ENCODE measurements at regions not wholly inside any gene's neighbourhood (a gene's known extent, or its start where the extent isn't known, plus 50 kb on each side); places are given as distances from the start of the nearest gene placed in this dataset.

- Histone ChIP-seq H3K4me1 (no peaks in the 10 kb centered on the region), H3K36me3 (no peaks in the 10 kb centered on the region), H3K4me3 (no peak overlapping the region), H3K9ac (ENCODE audit: low read depth in 2 of 2, low read length in 2 of 2) (no peak overlapping the region), H3K27ac (no peak overlapping the region), H3K27me3 (no peaks in the 10 kb centered on the region), H3K9me3 (no peaks in the 10 kb centered on the region)
- no peak for DNase-seq
- intact Hi-C loops (cut with DNase I), result no loop called here
- TF ChIP-seq, protein P1, sequence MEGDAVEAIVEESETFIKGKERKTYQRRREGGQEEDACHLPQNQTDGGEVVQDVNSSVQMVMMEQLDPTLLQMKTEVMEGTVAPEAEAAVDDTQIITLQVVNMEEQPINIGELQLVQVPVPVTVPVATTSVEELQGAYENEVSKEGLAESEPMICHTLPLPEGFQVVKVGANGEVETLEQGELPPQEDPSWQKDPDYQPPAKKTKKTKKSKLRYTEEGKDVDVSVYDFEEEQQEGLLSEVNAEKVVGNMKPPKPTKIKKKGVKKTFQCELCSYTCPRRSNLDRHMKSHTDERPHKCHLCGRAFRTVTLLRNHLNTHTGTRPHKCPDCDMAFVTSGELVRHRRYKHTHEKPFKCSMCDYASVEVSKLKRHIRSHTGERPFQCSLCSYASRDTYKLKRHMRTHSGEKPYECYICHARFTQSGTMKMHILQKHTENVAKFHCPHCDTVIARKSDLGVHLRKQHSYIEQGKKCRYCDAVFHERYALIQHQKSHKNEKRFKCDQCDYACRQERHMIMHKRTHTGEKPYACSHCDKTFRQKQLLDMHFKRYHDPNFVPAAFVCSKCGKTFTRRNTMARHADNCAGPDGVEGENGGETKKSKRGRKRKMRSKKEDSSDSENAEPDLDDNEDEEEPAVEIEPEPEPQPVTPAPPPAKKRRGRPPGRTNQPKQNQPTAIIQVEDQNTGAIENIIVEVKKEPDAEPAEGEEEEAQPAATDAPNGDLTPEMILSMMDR (IDR thresholded peaks at IDR 0.05), result no peak
Measured at GRCh38 chr10:124217031-124217430, 123.6 kb upstream of the CHST15 start.

DNA sequence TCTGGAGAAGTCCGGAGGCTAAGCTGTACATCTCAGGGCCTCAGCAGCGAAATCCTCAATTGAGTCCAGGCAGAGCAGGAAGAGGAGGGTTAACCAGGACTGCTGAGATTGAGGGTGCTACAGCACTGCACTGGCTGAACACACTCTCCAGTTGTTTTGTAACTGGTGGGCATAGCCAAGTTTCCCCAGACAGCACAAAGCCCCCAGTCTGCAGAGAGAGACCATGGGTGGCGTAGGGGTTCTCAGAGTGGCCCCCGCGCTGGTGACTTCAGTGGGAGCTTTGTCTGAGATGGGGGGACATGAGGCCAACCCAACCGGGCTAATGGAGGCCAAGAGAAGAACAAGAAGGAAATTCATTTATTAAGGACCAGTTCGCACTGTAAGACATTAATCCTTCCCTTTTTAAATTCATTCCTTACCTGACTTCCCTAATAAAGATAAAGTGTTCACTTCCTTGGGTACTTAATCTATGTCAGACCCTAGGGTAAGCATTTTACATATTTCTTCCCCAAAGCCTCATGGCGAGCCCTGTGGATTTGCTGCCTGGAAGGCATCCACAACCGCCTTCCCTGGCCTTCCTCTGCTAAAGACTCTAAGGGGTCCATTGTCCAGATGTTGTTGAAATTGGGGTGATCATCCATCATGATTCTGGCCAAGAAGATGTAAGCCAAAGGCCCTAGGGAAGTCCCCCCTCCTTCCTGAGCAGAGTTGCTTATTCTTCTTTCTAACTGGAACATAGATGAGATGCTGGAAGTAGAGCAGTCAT lies 121.4 kb upstream of the CHST15 start:
- no peak overlapping the region for H3K4me3 ChIP-seq
- no peaks in the 10 kb centered on the region for H3K36me3 ChIP-seq
- no peak for DNase-seq
- H3K9ac ChIP-seq (ENCODE audit: low read depth in 2 of 2, low read length in 2 of 2), result no peak overlapping the region
- H3K27me3 ChIP-seq, result no peaks in the 10 kb centered on the region
- no peak overlapping the region for H3K27ac ChIP-seq
- H3K4me1 ChIP-seq, result no peaks in the 10 kb centered on the region
- TF ChIP-seq, protein P1 (IDR thresholded peaks at IDR 0.05), result no peak
- intact Hi-C loops (cut with DNase I), result no loop called here
- no peaks in the 10 kb centered on the region for H3K9me3 ChIP-seq

DNA sequence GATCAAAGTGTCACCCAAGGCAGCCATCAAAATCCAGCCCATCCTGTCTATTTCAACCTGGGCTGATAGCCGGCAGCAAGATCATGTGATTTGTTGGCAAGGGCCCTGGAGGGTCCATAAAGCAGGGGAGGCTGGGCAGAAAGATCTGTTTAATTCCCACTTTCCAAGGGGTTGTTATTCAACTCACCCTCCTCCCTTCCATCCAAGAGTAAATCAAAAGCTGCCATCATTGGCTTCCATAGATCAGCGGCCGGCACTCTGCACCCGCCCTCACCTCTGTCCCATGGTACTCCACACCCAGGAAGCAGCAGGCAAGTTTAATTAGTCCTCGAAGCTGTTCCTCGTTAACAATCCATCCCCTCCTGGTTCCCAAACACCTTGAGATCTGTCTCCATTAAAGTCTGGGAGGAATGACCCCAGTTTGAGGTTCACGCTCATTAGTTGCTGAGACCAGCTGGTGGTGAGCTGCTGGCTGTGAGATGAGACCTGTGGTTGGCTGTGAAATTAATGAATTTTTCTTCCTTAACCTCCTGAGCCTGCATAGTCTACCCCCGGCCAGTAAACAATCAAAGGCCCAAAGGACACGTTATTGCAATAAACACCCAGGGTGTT lies 120.6 kb upstream of the CHST15 start:
- TF ChIP-seq, protein P1 (IDR thresholded peaks at IDR 0.05), result no peak
- H3K4me1 ChIP-seq, result no peaks in the 10 kb centered on the region
- intact Hi-C loops (cut with DNase I), result no loop called here
- H3K4me3 ChIP-seq, result no peak overlapping the region
- no peak overlapping the region for H3K27ac ChIP-seq
- no peaks in the 10 kb centered on the region for H3K9me3 ChIP-seq
- H3K27me3 ChIP-seq, result no peaks in the 10 kb centered on the region
- H3K36me3 ChIP-seq, result no peaks in the 10 kb centered on the region
- H3K9ac ChIP-seq (ENCODE audit: low read depth in 2 of 2, low read length in 2 of 2), result no peak overlapping the region
- DNase-seq, result no peak

DNA sequence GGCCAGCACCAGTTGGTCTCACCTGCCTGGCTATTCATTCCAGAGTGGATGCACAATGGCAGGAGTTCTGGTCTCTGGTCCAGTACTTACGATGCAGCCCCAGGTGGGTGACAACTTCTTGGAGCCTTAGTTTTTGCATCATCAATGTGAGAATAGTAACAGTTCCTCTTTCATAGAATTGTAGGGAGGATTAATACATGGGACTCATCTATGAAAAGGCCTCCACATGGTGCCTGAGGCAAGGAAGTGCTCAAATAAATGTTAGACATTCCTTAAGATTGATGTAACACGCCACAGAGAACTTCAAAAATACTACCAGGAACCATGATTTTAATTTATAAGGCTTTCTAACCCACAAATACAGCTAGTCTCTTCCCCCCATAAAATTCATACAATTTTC lies 120.1 kb upstream of the CHST15 start:
- Histone ChIP-seq H3K36me3 (no peaks in the 10 kb centered on the region), H3K9ac (ENCODE audit: low read depth in 2 of 2, low read length in 2 of 2) (no peak overlapping the region), H3K27me3 (no peaks in the 10 kb centered on the region), H3K27ac (no peak overlapping the region), H3K4me1 (no peaks in the 10 kb centered on the region), H3K4me3 (no peak overlapping the region), H3K9me3 (no peaks in the 10 kb centered on the region)
- intact Hi-C loops (cut with DNase I), result no loop called here
- TF ChIP-seq, protein P1 (IDR thresholded peaks at IDR 0.05), result no peak
- DNase-seq, result no peak

GRCh38 chr10:124212702-124213101 lies 119.3 kb upstream of the CHST15 start:
- Histone ChIP-seq H3K4me1 (no peaks in the 10 kb centered on the region), H3K4me3 (no peak overlapping the region), H3K9ac (ENCODE audit: low read depth in 2 of 2, low read length in 2 of 2) (no peak overlapping the region), H3K36me3 (no peaks in the 10 kb centered on the region), H3K9me3 (no peaks in the 10 kb centered on the region), H3K27me3 (no peaks in the 10 kb centered on the region), H3K27ac (no peak overlapping the region)
- TF ChIP-seq, protein P1 (IDR thresholded peaks at IDR 0.05), result no peak
- no peak for DNase-seq
- intact Hi-C loops (cut with DNase I), result no loop called here

Measured in colonic mucosa (tissue), 4 donors.